Stimulated activated naive CD8-positive, alpha-beta T cell treated with anti-CD3 and anti-CD28 coated beads, Interleukin-15, amount 100 ng/mL, for 72 hours (primary cell): ENCODE measurements at regions not wholly inside any gene's neighbourhood (a gene's known extent, or its start where the extent isn't known, plus 50 kb on each side); places are given as distances from the start of the nearest gene placed in this dataset.
A peak's percentile ranks its signal among the peaks of the same experiment; 100 is the strongest.

Source experiments
- ATAC-seq: fragments of 150-1000 bp; cut with Tn5 transposase; 2 replicates; pipeline ENCODE4 v1.10.0; 2021; ENCODE audit warnings: mild to moderate bottlenecking, moderate library complexity
- DNase-seq, 2 donors: peaks; one replicate each; pipeline ENCODE4 v3.0.0; 2021 to 2022
- H3K27ac Mint-ChIP-seq, 2 donors: one replicate each; pipeline ENCODE4 v1.8.0; 2022; ENCODE audit warnings: mild to moderate bottlenecking in 2 of 2, mixed read lengths in 2 of 2, moderate library complexity in 2 of 2
- H3K27me3 Mint-ChIP-seq: one replicate; pipeline ENCODE4 v1.8.0; 2022; ENCODE audit warnings: mixed read lengths
- H3K4me1 Mint-ChIP-seq: one replicate; pipeline ENCODE4 v1.8.0; 2022; ENCODE audit warnings: mild to moderate bottlenecking, mixed read lengths
- H3K4me3 Mint-ChIP-seq, 2 donors: one replicate each; pipeline ENCODE4 v1.8.0; 2022; ENCODE audit warnings: mild to moderate bottlenecking in 2 of 2, mixed read lengths in 2 of 2, moderate library complexity in 1 of 2
- H3K9me3 Mint-ChIP-seq, 2 donors: one replicate each; pipeline ENCODE4 v1.8.0; 2022; ENCODE audit warnings: mixed read lengths in 2 of 2

GRCh38 chr7:1342090-1342640 is 109.5 kb downstream of the UNCX start:
- ATAC-seq, result no peak
- Mint-ChIP-seq H3K27ac (no peak overlapping the region), H3K4me1 (no peaks in the 10 kb centered on the region), H3K4me3 (peak overlapping the region in 1 of 2 donors; percentile 24), H3K27me3 (peaks cover 39% of the 10 kb centered on the region), H3K9me3 (peaks cover 19% of the 10 kb centered on the region in 2 donors)
- DNase-seq, result no peak

- DNase-seq, result no peak
- Mint-ChIP-seq H3K27ac (no peak overlapping the region), H3K4me3 (no peak overlapping the region), H3K9me3 (peaks cover 7 to 8% of the 10 kb centered on the region in 2 donors), H3K27me3 (peaks cover 41% of the 10 kb centered on the region), H3K4me1 (no peaks in the 10 kb centered on the region)
- ATAC-seq, result no peak
Observed at GRCh38 chr7:1343551-1343950, 110.9 kb downstream of the UNCX start.

GRCh38 chr7:1344421-1344820 is 111.7 kb downstream of the UNCX start:
- H3K9me3 Mint-ChIP-seq, result peaks cover 1 to 7% of the 10 kb centered on the region in 2 donors
- no peak overlapping the region for H3K4me3 Mint-ChIP-seq
- H3K27ac Mint-ChIP-seq, result no peak overlapping the region
- no peak for ATAC-seq
- DNase-seq, result no peak
- H3K27me3 Mint-ChIP-seq, result peaks cover 42% of the 10 kb centered on the region
- no peaks in the 10 kb centered on the region for H3K4me1 Mint-ChIP-seq

- DNase-seq (no peak), ATAC-seq (no peak)
- peaks cover 0 to 7% of the 10 kb centered on the region in 2 donors for H3K9me3 Mint-ChIP-seq
- H3K4me1 Mint-ChIP-seq, result no peaks in the 10 kb centered on the region
- peaks cover 42% of the 10 kb centered on the region for H3K27me3 Mint-ChIP-seq
- no peak overlapping the region for H3K4me3 Mint-ChIP-seq
- peak overlapping the region in 1 of 2 donors; percentile 34 for H3K27ac Mint-ChIP-seq
Observed at GRCh38 chr7:1344981-1345701, 112.5 kb downstream of the UNCX start.

- DNase-seq, result no peak
- no peak for ATAC-seq
- no peak overlapping the region for H3K4me3 Mint-ChIP-seq
- peaks cover 0 to 7% of the 10 kb centered on the region in 2 donors for H3K9me3 Mint-ChIP-seq
- peaks cover 39% of the 10 kb centered on the region for H3K27me3 Mint-ChIP-seq
- H3K4me1 Mint-ChIP-seq, result no peaks in the 10 kb centered on the region
- no peak overlapping the region for H3K27ac Mint-ChIP-seq
Observed at GRCh38 chr7:1345796-1346755, 113.2 kb downstream of the MICALL2 start.

- H3K4me1 Mint-ChIP-seq, result no peaks in the 10 kb centered on the region
- H3K27me3 Mint-ChIP-seq, result peaks cover 39% of the 10 kb centered on the region
- DNase-seq (no peak), ATAC-seq (no peak)
- no peak overlapping the region for H3K4me3 Mint-ChIP-seq
- H3K27ac Mint-ChIP-seq, result no peak overlapping the region
- peaks cover 0 to 7% of the 10 kb centered on the region in 2 donors for H3K9me3 Mint-ChIP-seq
Observed at GRCh38 chr7:1346851-1347250, 112.4 kb downstream of the MICALL2 start.

DNA sequence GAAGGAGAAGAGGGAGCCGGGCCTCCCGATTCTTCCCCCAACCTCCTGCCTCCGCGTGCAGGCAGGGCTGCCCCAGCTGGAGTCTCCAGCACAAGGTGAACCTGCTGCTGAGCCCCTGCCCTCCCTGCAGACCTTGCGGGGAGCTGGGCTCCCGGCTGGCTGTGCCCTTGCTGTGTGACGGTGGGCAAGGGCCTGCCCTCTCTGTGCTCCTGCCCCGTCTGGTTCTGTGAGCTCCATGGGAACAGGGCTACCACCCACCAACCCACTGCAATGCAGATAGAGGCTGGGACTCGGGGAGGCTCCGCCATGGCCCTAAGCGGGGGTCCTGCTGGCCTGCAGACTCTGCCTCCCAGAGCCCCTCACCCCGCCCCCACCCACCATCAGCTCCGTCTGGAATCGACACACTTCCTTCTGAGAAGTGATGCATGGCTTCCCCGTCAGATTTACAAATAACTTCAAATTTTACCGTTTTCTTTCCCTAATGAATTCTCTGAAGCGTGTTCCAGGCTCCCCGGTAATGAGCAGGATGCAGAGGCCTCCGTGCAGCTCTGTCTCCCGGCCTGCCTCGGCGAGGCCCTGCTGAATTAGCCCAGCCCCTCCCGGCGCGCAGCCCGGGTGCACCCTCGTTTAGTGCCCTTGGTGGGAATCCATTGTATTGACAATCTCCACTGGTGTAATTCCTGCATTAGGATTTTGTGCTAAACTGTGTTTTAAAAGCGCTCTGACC is 111.0 kb downstream of the MICALL2 start:
- H3K4me1 Mint-ChIP-seq, result no peaks in the 10 kb centered on the region

DNA sequence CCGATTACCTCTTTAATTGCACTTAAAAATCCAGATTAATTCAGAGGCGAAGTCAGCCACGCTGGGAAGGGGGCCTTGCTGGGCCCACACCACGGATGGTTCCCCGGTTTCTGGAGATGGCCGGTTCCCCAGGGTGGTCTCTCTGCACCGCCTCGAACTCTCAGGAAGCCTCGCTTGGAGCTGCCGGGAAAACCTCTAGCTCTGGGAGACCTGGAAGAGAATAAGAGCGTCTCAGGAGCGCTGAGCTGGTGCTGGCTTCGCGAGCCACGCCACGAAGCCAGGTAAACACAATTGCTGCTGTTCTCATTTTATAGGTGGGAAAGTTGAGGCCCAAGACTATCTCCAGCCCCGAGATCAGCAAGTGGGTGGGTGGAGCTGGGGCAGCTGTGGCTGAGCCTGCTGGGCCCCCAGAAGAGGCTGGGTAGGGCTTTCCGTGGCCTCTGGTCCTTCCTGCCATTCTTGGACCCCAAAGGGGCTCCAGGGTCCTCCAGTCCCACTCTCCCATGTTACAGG is 110.4 kb downstream of the MICALL2 start:
- H3K4me3 Mint-ChIP-seq, result no peak overlapping the region
- H3K27me3 Mint-ChIP-seq, result peaks cover 39% of the 10 kb centered on the region
- H3K9me3 Mint-ChIP-seq, result no peaks in the 10 kb centered on the region
- H3K27ac Mint-ChIP-seq, result no peak overlapping the region
- no peaks in the 10 kb centered on the region for H3K4me1 Mint-ChIP-seq
- ATAC-seq, result no peak
- no peak for DNase-seq

More for the DNA sequence above, 111.0 kb downstream of the MICALL2 start:
- peaks cover 0 to 1% of the 10 kb centered on the region in 2 donors for H3K9me3 Mint-ChIP-seq
- H3K27me3 Mint-ChIP-seq, result peaks cover 39% of the 10 kb centered on the region
- DNase-seq, result no peak
- H3K4me3 Mint-ChIP-seq, result no peak overlapping the region
- no peak for ATAC-seq
- H3K27ac Mint-ChIP-seq, result no peak overlapping the region

GRCh38 chr7:1349351-1349761 is 109.9 kb downstream of the MICALL2 start:
- no peak for ATAC-seq
- DNase-seq, result no peak
- no peaks in the 10 kb centered on the region for H3K4me1 Mint-ChIP-seq
- peaks cover 39% of the 10 kb centered on the region for H3K27me3 Mint-ChIP-seq
- no peaks in the 10 kb centered on the region for H3K9me3 Mint-ChIP-seq
- H3K4me3 Mint-ChIP-seq, result no peak overlapping the region
- no peak overlapping the region for H3K27ac Mint-ChIP-seq

DNA sequence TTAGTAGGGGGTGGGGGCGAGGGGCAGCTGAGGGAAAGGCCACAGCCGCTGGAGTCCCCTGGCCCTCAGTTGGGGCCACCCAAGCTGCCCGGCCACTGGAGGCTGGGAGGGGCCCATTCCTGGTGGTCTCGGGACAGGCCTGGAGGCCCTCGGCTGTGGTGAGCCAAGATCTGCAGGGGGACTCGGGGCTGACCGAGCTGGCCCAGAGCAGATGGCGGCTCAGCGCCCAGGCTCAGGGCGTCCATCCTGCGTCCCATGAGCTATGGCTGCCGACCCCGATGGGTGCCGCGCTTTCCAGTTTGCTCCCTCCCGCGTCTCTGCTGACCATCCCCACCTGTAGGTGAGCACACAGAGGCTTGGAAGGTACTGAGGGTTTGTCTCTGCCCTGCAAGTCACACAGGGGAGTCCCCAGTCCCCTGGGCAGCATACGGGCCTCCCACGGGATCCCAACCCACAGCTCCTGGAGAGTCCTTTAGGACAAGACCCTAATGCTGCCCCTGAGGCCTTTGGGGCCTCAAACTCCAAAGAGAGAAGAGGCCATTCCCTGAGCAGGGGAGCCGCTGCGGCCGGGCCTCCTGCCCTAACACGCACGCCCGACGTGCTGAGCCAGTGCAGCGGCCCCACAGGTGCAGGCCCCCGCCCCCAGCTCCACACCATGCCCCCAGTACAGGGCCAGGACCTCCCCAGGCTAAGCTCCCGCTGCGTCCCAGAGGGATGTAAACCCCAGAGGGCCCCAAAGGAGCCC is 107.2 kb downstream of the MICALL2 start:
- Mint-ChIP-seq H3K27ac (no peak overlapping the region), H3K9me3 (no peaks in the 10 kb centered on the region), H3K27me3 (peaks cover 47% of the 10 kb centered on the region), H3K4me3 (no peak overlapping the region), H3K4me1 (no peaks in the 10 kb centered on the region)
- DNase-seq, result no peak
- no peak for ATAC-seq

GRCh38 chr7:1352656-1353271 is 106.5 kb downstream of the MICALL2 start:
- H3K4me3 Mint-ChIP-seq, result no peak overlapping the region
- H3K4me1 Mint-ChIP-seq, result no peaks in the 10 kb centered on the region
- H3K27ac Mint-ChIP-seq, result no peak overlapping the region
- DNase-seq (no peak), ATAC-seq (no peak)
- H3K27me3 Mint-ChIP-seq, result peaks cover 40% of the 10 kb centered on the region
- H3K9me3 Mint-ChIP-seq, result no peaks in the 10 kb centered on the region

GRCh38 chr7:1354661-1355567 is 104.4 kb downstream of the MICALL2 start:
- peaks cover 19% of the 10 kb centered on the region for H3K27me3 Mint-ChIP-seq
- DNase-seq, result no peak
- no peak overlapping the region for H3K4me3 Mint-ChIP-seq
- H3K4me1 Mint-ChIP-seq, result no peaks in the 10 kb centered on the region
- no peak overlapping the region for H3K27ac Mint-ChIP-seq
- ATAC-seq, result no peak
- no peaks in the 10 kb centered on the region for H3K9me3 Mint-ChIP-seq

DNA sequence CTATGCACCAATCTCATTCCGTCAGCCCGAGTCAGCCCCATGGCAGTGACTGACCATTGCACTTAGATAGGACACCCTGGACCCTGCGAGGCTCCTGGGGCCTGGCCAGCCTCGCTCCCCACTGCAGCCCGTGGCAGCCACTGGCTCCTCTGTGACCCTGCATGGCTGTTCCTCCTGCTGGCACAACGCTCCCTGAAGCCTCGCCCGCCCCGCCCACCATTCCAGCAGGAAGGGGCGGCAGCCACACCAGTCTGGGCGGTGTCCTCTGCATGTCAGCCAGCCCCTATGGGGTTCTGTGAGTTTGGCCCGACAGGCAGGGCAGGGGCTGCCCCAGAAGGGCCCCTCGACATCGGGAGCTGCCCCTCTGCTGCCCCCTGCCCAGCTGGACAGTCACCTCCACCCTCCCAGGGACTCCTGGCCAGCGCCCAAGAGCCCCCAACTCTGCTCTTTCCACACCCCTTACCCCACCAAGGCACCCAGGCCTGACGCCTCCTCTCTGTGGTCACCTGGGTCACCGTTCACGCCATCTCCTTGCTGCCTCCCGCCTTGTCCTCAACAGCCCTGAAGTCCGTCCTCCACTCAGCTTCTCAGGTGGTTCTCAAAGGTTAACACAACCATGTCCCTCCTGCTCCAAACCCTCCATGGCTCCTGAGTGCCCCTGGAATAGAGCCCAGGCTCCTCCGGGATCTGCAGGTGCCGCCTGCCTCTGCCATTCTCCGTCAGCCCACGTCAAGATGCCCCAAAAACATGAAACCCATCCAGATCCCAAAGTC is 103.5 kb downstream of the MICALL2 start:
- peaks cover 16% of the 10 kb centered on the region for H3K27me3 Mint-ChIP-seq
- DNase-seq (no peak), ATAC-seq (no peak)
- no peaks in the 10 kb centered on the region for H3K9me3 Mint-ChIP-seq
- no peak overlapping the region for H3K27ac Mint-ChIP-seq
- H3K4me1 Mint-ChIP-seq, result no peaks in the 10 kb centered on the region
- H3K4me3 Mint-ChIP-seq, result no peak overlapping the region
